GM12878 (cell line): ENCODE measurements at regions not wholly inside any gene's neighbourhood (a gene's known extent, or its start where the extent isn't known, plus 50 kb on each side); places are given as distances from the start of the nearest gene placed in this dataset.

ENCODE experiments used
- ATAC-seq: fragments of 200-7000 bp; cut with Tn5 transposase; 3 replicates; pipeline ENCODE4 v1.9.1; 2020; ENCODE audit warnings: mild to moderate bottlenecking, moderate library complexity
- BruUV-seq: library from RNA; stranded (reverse); fragments of 400-500 nt; replicated peaks from 2 replicates; lab custom pipeline; 2021; lab: Mats Ljungman, UMichigan
- CTCF ChIA-PET: fragments of 300-600 bp; sonication (Branson Sonifier 250); formaldehyde crosslinking; extraction: SDS; loops from one replicate; lab custom pipeline; 2021; ENCODE audit warnings: inconsistent platforms; lab: Yijun Ruan, JAX
- POLR2A ChIA-PET: fragments of 350-600 bp; formaldehyde crosslinking; extraction: SDS; loops from one replicate; lab custom pipeline; 2021; ENCODE audit warnings: inconsistent platforms; lab: Charles Lee
- RAD21 ChIA-PET: fragments of 300-600 bp; sonication (Branson Sonifier 250); formaldehyde crosslinking; loops from one replicate; lab custom pipeline; 2023; ENCODE audit warnings: antibody characterized with exemption; ENCODE audit not compliant: unreplicated experiment; lab: Charles Lee
- SMC1A ChIA-PET: fragments of 300-600 bp; sonication (Branson Sonifier 250); formaldehyde crosslinking; loops from one replicate; lab custom pipeline; 2023; ENCODE audit not compliant: unreplicated experiment, uncharacterized antibody; lab: Charles Lee
- DNase-seq: peaks from one replicate; pipeline ENCODE4 v3.0.0-alpha.2; 2011; ENCODE audit warnings: low read depth, low spot score
- FAIRE-seq: peaks from 3 replicates; lab custom pipeline; 2011; peaks lifted over from hg19 to GRCh38; lab: Jason Lieb, UNC
- H2AFZ ChIP-seq: 2 replicates; pipeline ENCODE4 v1.6.0; 2011; ENCODE audit warnings: low read depth, low read length, control low read depth; ENCODE audit not compliant: control insufficient read depth
- H3K27ac ChIP-seq: 2 replicates; pipeline ENCODE4 v1.5.1; 2011; ENCODE audit warnings: control low read depth; ENCODE audit not compliant: control insufficient read depth, insufficient read depth
- H3K27me3 ChIP-seq, 2 experiments: replicated peaks in 1 of 2; 2 replicates each; pipeline versions ENCODE4 v1.6.0 to v1.6.1; 2011; ENCODE audit warnings: low read length in 1 of 2; ENCODE audit not compliant: control insufficient read depth in 2 of 2, insufficient read depth in 2 of 2
- H3K36me3 ChIP-seq, 2 experiments: 2 replicates each; pipeline ENCODE4 v1.5.1; 2011; ENCODE audit warnings: low read length in 1 of 2; ENCODE audit not compliant: control insufficient read depth in 2 of 2, insufficient read depth in 2 of 2
- H3K4me1 ChIP-seq: 2 replicates; pipeline ENCODE4 v1.6.1; 2011; ENCODE audit warnings: mild to moderate bottlenecking, low read length, moderate library complexity, mixed read lengths; ENCODE audit not compliant: control insufficient read depth, insufficient read depth
- H3K4me2 ChIP-seq: 2 replicates; pipeline ENCODE4 v1.6.0; 2011; ENCODE audit warnings: control low read depth; ENCODE audit not compliant: control insufficient read depth, insufficient read depth
- H3K4me3 ChIP-seq: fragments of 200-600 bp; sonication (generic); 2 replicates; pipeline ENCODE4 v1.5.1; 2016
- H3K79me2 ChIP-seq: 2 replicates; pipeline ENCODE4 v1.6.0; 2011; ENCODE audit warnings: low read length; ENCODE audit not compliant: control insufficient read depth, insufficient read depth
- H3K9ac ChIP-seq: 2 replicates; pipeline ENCODE4 v1.8.0; 2011; ENCODE audit warnings: low read length, control low read depth, mixed read lengths; ENCODE audit not compliant: control insufficient read depth, insufficient read depth
- H3K9me3 ChIP-seq: replicated peaks from 3 replicates; pipeline ENCODE4 v1.5.1; 2011; ENCODE audit warnings: mild to moderate bottlenecking, low read length; ENCODE audit not compliant: control insufficient read depth, insufficient read depth
- H4K20me1 ChIP-seq: 2 replicates; pipeline ENCODE4 v1.6.0; 2011; ENCODE audit not compliant: control insufficient read depth, insufficient read depth
- BCL11A ChIP-seq: IDR thresholded peaks from 2 replicates; pipeline ENCODE4 v1.6.1; 2011; ENCODE audit warnings: low read depth, low read length
- BRCA1 ChIP-seq: IDR thresholded peaks from 2 replicates; pipeline ENCODE4 v1.6.1; 2011; ENCODE audit warnings: low read depth, low read length, improper control_type of control experiment
- CBX3 ChIP-seq: fragments of 200-600 bp; sonication (generic); IDR thresholded peaks from 2 replicates; pipeline ENCODE4 v1.6.1; 2016; ENCODE audit warnings: low read depth, borderline replicate concordance
- ETV6 ChIP-seq, 2 experiments: fragments of 450-650 bp in 1 of 2; IDR thresholded peaks in 1 of 2; conservative IDR thresholded peaks in 1 of 2; 2 replicates each; pipeline ENCODE4 v1.6.1; 2014; ENCODE audit warnings: antibody characterized with exemption in 1 of 2, borderline replicate concordance in 1 of 2, low read depth in 1 of 2, mild to moderate bottlenecking in 1 of 2, moderate library complexity in 1 of 2
- KLF5 ChIP-seq: fragments of 450-650 bp; IDR thresholded peaks from 2 replicates; pipeline ENCODE4 v1.6.1; 2014; ENCODE audit warnings: mild to moderate bottlenecking; ENCODE audit not compliant: partially characterized antibody
- PAX8 ChIP-seq: fragments of 450-650 bp; IDR thresholded peaks from 2 replicates; pipeline ENCODE4 v1.6.1; 2017; ENCODE audit warnings: mild to moderate bottlenecking, moderate library complexity
- PML ChIP-seq: IDR thresholded peaks from 2 replicates; pipeline ENCODE4 v1.6.1; 2012; ENCODE audit warnings: low read length, inconsistent platforms
- POLR2AphosphoS2 ChIP-seq: IDR thresholded peaks from 2 replicates; pipeline ENCODE4 v1.6.1; 2011; ENCODE audit warnings: low read depth, mild to moderate bottlenecking, low read length, improper control_type of control experiment, moderate library complexity
- SUZ12 ChIP-seq: fragments of 200-600 bp; sonication (generic); IDR thresholded peaks from one replicate; pipeline ENCODE4 v1.6.1; 2018; ENCODE audit warnings: antibody characterized with exemption, mild to moderate bottlenecking; ENCODE audit not compliant: unreplicated experiment
- ZNF207 ChIP-seq: fragments of 450-650 bp; IDR thresholded peaks from 2 replicates; pipeline ENCODE4 v1.6.1; 2014; ENCODE audit warnings: antibody characterized with exemption, mild to moderate bottlenecking, borderline replicate concordance
- WGBS: methylation state at CpG from one replicate; pipeline ENCODE4 v1.1.6; 2016; ENCODE audit warnings: low lambda C conversion rate; ENCODE audit not compliant: insufficient replicate concordance, insufficient coverage; ENCODE audit errors: missing lambda C conversion rate; 5-methylcytosine and 5-hydroxymethylcytosine counted together
- in situ Hi-C: fragments of 300-500 bp; cut with MboI; formaldehyde crosslinking; loops from 9 replicates; pipeline ENCODE4 v1.14.3; 2018; ENCODE audit warnings: mixed read lengths
- intact Hi-C: fragments of 100-400 bp; cut with micrococcal nuclease; formaldehyde crosslinking; loops from one replicate; pipeline ENCODE4 v1.14.2; 2022; ENCODE audit not compliant: unreplicated experiment
- TF ChIP-seq, protein P1 (sequence below): fragments of 450-650 bp; IDR thresholded peaks from 2 replicates; pipeline ENCODE4 v1.6.1; 2016; ENCODE audit warnings: mild to moderate bottlenecking
- TF ChIP-seq, protein P2 (sequence below): fragments of 450-650 bp; IDR thresholded peaks from 2 replicates; pipeline ENCODE4 v1.6.1; 2017; ENCODE audit warnings: mild to moderate bottlenecking, moderate library complexity

DNA sequence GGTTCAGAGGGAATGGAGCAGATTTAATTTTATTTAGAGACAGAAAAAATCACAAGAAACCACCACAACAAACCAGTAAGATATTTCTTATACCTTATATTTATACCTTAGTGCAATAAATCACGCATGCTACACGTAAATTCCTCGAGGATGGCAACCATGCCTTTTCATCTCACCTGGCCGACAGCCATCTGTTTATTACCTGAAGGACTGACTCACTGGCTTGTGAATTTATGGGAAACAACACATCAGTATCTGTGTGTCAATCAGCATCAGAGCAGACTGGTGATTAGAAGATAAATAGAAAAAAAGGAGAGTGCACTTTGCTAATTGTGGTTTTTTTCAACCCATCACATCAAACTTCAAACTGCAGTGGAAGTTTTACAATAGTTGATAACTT lies 58.4 kb downstream of the S1PR1 start:
- Histone ChIP-seq H3K79me2 (no peaks in the 10 kb centered on the region), H3K4me1 (peaks cover 34% of the 10 kb centered on the region), H2AFZ (no peak overlapping the region), H3K9me3 (no peaks in the 10 kb centered on the region; the same call in 2 of the 3 replicates), H3K4me3 (no peak overlapping the region), H3K9ac (no peak overlapping the region), H3K36me3 (peaks cover 0 to 6% of the 10 kb centered on the region in 2 experiments; a peak in 1 of 4 replicates), H3K4me2 (no peak overlapping the region), H4K20me1 (no peaks in the 10 kb centered on the region), H3K27me3 (no peaks in the 10 kb centered on the region), H3K27ac (0 out of 2 replicates have a peak overlapping the region, but pooled peaks have one; percentile 4)
- ChIA-PET RAD21 (interaction anchor here (0.6 to 12.5 kb wide), 5 partner anchors 14 to 143 kb away, joined by 3 to 171 read pairs (median 4); no protein-coding TSS in a partner anchor), POLR2A (no interaction called here), SMC1A (interaction anchor here (0.6 to 11.8 kb wide), 7 partner anchors 10 to 1134 kb away, joined by 3 to 275 read pairs (median 7); no protein-coding TSS in a partner anchor), CTCF (interaction anchor here (1.2 to 12.4 kb wide), 5 partner anchors 12 to 159 kb away, joined by 3 to 253 read pairs (median 13); no protein-coding TSS in a partner anchor)
- ATAC-seq (no peak), FAIRE-seq (no peak), DNase-seq (no peak)
- TF ChIP-seq CBX3 (no peak), POLR2AphosphoS2 (no peak), ZNF207 (no peak), PML (no peak)
- TF ChIP-seq, protein P1, sequence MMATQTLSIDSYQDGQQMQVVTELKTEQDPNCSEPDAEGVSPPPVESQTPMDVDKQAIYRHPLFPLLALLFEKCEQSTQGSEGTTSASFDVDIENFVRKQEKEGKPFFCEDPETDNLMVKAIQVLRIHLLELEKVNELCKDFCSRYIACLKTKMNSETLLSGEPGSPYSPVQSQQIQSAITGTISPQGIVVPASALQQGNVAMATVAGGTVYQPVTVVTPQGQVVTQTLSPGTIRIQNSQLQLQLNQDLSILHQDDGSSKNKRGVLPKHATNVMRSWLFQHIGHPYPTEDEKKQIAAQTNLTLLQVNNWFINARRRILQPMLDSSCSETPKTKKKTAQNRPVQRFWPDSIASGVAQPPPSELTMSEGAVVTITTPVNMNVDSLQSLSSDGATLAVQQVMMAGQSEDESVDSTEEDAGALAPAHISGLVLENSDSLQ = peak; percentile 47; the same call in 1 of the 2 replicates
- intact Hi-C loops = no loop called here
- BruUV-seq = no TSS peak
- in situ Hi-C loops = no loop called here
- 97% methylated on average over 4 of the region's 4 CpGs for WGBS

DNA sequence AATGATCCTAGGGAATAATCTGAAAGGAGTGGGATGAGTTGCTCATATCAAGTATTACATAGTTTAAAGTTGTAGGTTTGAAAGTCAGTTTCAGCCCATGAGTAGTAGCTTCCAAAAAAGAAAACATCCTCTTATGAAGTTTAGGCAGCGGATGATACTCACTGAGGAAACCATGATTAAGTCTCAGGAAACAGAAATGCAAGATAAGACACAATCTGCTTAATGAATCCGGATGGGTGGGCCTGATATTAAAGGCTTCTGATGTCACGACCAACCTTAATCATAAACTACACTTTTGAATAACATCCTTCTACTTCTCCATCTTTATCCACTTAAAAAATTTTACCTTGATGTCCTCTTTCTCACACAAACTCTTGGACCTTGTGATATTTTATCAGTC lies 61.8 kb downstream of the S1PR1 start:
- H4K20me1 ChIP-seq = no peaks in the 10 kb centered on the region
- DNase-seq (no peak), ATAC-seq (no peak), FAIRE-seq (no peak)
- no peaks in the 10 kb centered on the region; the same call in 2 of the 3 replicates for H3K9me3 ChIP-seq
- SMC1A ChIA-PET = no interaction called here
- no peak overlapping the region for H3K9ac ChIP-seq
- H3K4me1 ChIP-seq = peaks cover 2% of the 10 kb centered on the region; the same call in 1 of the 2 replicates
- H3K27ac ChIP-seq = no peak overlapping the region
- POLR2A ChIA-PET = interaction anchor here (0.7 kb wide), 2 partner anchors 9 to 76 kb away, joined by 4 to 5 read pairs; no protein-coding TSS in a partner anchor
- BruUV-seq = no TSS peak
- in situ Hi-C loops (no loop called here), intact Hi-C loops (no loop called here)
- 66% methylated on average over 3 of the region's 3 CpGs for WGBS
- H3K4me3 ChIP-seq = no peak overlapping the region
- peaks cover 0 to 6% of the 10 kb centered on the region in 2 experiments; a peak in 2 of 4 replicates for H3K36me3 ChIP-seq
- no peak overlapping the region for H3K4me2 ChIP-seq
- CTCF ChIA-PET = interaction anchor here (4.5 kb wide), 1 partner anchor 12 kb away, joined by 30 read pairs; no protein-coding TSS in a partner anchor
- H3K27me3 ChIP-seq = no peaks in the 10 kb centered on the region
- no peaks in the 10 kb centered on the region for H3K79me2 ChIP-seq
- RAD21 ChIA-PET = interaction anchor here (1.9 kb wide), 1 partner anchor 59 kb away, joined by 4 read pairs; no protein-coding TSS in a partner anchor
- TF ChIP-seq BCL11A = no peak
- TF ChIP-seq BRCA1 = no peak
- TF ChIP-seq PAX8 = no peak
- no peak for TF ChIP-seq ETV6 (conservative IDR thresholded peaks at IDR 0.05 in 1 of 2, IDR thresholded peaks at IDR 0.05 in 1 of 2; ENCODE audit: borderline replicate concordance in 1 of 2, low read depth in 1 of 2)
- no peak for TF ChIP-seq KLF5
- TF ChIP-seq SUZ12 = no peak
- TF ChIP-seq, protein P2, sequence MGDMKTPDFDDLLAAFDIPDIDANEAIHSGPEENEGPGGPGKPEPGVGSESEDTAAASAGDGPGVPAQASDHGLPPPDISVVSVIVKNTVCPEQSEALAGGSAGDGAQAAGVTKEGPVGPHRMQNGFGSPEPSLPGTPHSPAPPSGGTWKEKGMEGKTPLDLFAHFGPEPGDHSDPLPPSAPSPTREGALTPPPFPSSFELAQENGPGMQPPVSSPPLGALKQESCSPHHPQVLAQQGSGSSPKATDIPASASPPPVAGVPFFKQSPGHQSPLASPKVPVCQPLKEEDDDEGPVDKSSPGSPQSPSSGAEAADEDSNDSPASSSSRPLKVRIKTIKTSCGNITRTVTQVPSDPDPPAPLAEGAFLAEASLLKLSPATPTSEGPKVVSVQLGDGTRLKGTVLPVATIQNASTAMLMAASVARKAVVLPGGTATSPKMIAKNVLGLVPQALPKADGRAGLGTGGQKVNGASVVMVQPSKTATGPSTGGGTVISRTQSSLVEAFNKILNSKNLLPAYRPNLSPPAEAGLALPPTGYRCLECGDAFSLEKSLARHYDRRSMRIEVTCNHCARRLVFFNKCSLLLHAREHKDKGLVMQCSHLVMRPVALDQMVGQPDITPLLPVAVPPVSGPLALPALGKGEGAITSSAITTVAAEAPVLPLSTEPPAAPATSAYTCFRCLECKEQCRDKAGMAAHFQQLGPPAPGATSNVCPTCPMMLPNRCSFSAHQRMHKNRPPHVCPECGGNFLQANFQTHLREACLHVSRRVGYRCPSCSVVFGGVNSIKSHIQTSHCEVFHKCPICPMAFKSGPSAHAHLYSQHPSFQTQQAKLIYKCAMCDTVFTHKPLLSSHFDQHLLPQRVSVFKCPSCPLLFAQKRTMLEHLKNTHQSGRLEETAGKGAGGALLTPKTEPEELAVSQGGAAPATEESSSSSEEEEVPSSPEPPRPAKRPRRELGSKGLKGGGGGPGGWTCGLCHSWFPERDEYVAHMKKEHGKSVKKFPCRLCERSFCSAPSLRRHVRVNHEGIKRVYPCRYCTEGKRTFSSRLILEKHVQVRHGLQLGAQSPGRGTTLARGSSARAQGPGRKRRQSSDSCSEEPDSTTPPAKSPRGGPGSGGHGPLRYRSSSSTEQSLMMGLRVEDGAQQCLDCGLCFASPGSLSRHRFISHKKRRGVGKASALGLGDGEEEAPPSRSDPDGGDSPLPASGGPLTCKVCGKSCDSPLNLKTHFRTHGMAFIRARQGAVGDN = no peak
- no peak overlapping the region for H2AFZ ChIP-seq
